Astrocyte (in vitro differentiated cells and primary cell): ENCODE measurements at regions not wholly inside any gene's neighbourhood (a gene's known extent, or its start where the extent isn't known, plus 50 kb on each side); places are given as distances from the start of the nearest gene placed in this dataset.
A peak's percentile ranks its signal among the peaks of the same experiment; 100 is the strongest.

Experiments used
- DNase-seq: peaks from one replicate; pipeline ENCODE4 v3.0.0-alpha.2; 2010; ENCODE audit warnings: low read depth
- FAIRE-seq: peaks from 2 replicates; lab custom pipeline; 2011; peaks lifted over from hg19 to GRCh38; lab: Jason Lieb, UNC
- H2AFZ ChIP-seq: 2 replicates; pipeline ENCODE4 v1.6.0; 2012; ENCODE audit warnings: low read depth, low read length, inconsistent platforms
- H3K27ac ChIP-seq: 2 replicates; pipeline ENCODE4 v1.5.1; 2011; ENCODE audit warnings: low read depth, low read length, inconsistent platforms
- H3K27me3 ChIP-seq: 2 replicates; pipeline ENCODE4 v1.6.0; 2011; ENCODE audit warnings: low read length, inconsistent platforms; ENCODE audit not compliant: insufficient read depth
- H3K36me3 ChIP-seq: 2 replicates; pipeline ENCODE4 v1.5.1; 2011; ENCODE audit warnings: low read length, inconsistent platforms; ENCODE audit not compliant: insufficient read depth
- H3K4me1 ChIP-seq: 2 replicates; pipeline ENCODE4 v1.5.1; 2011; ENCODE audit warnings: low read length, inconsistent platforms; ENCODE audit not compliant: insufficient read depth
- H3K4me2 ChIP-seq: 2 replicates; pipeline ENCODE4 v1.6.0; 2012; ENCODE audit warnings: low read length, inconsistent platforms
- H3K4me3 ChIP-seq: 2 replicates; pipeline ENCODE4 v1.5.1; 2011; ENCODE audit warnings: low read depth, mild to moderate bottlenecking, low read length, inconsistent platforms; ENCODE audit not compliant: insufficient read depth
- H3K79me2 ChIP-seq: 2 replicates; pipeline ENCODE4 v1.6.0; 2012; ENCODE audit warnings: mild to moderate bottlenecking, low read length, inconsistent platforms; ENCODE audit not compliant: insufficient read depth
- H3K9ac ChIP-seq: 2 replicates; pipeline ENCODE4 v1.6.0; 2012; ENCODE audit warnings: mild to moderate bottlenecking, low read length, inconsistent platforms
- H3K9me3 ChIP-seq: 2 replicates; pipeline ENCODE4 v1.5.1; 2012; ENCODE audit warnings: low read depth, mild to moderate bottlenecking, low read length, inconsistent platforms; ENCODE audit not compliant: insufficient read depth
- H4K20me1 ChIP-seq: 2 replicates; pipeline ENCODE4 v1.6.0; 2012; ENCODE audit warnings: low read length, inconsistent platforms; ENCODE audit not compliant: insufficient read depth
- H3K27ac Mint-ChIP-seq: one replicate; pipeline ENCODE4 v1.8.0; 2021; ENCODE audit warnings: mild to moderate bottlenecking, mixed read lengths; ENCODE audit not compliant: unreplicated experiment
- H3K27me3 Mint-ChIP-seq: one replicate; pipeline ENCODE4 v1.8.0; 2021; ENCODE audit warnings: low read depth, mixed read lengths; ENCODE audit not compliant: unreplicated experiment
- H3K36me3 Mint-ChIP-seq: one replicate; pipeline ENCODE4 v1.8.0; 2021; ENCODE audit warnings: low read depth, mixed read lengths; ENCODE audit not compliant: unreplicated experiment
- H3K4me1 Mint-ChIP-seq: one replicate; pipeline ENCODE4 v1.8.0; 2021; ENCODE audit warnings: low read depth, mixed read lengths; ENCODE audit not compliant: unreplicated experiment
- H3K4me3 Mint-ChIP-seq: one replicate; pipeline ENCODE4 v1.8.0; 2021; ENCODE audit warnings: mild to moderate bottlenecking, moderate library complexity, mixed read lengths; ENCODE audit not compliant: unreplicated experiment
- H3K9me3 Mint-ChIP-seq: one replicate; pipeline ENCODE4 v1.8.0; 2021; ENCODE audit warnings: mild to moderate bottlenecking, mixed read lengths; ENCODE audit not compliant: unreplicated experiment
- EZH2 ChIP-seq: IDR thresholded peaks from 2 replicates; pipeline ENCODE4 v1.6.1; 2012; ENCODE audit warnings: mild to moderate bottlenecking, low read length, inconsistent platforms; ENCODE audit not compliant: insufficient read depth
- TF ChIP-seq, protein P1 (sequence below): IDR thresholded peaks from 2 replicates; pipeline ENCODE4 v1.5.1; 2011; ENCODE audit warnings: low read depth, mild to moderate bottlenecking, inconsistent platforms, low read length, moderate library complexity; ENCODE audit not compliant: insufficient read depth

DNA sequence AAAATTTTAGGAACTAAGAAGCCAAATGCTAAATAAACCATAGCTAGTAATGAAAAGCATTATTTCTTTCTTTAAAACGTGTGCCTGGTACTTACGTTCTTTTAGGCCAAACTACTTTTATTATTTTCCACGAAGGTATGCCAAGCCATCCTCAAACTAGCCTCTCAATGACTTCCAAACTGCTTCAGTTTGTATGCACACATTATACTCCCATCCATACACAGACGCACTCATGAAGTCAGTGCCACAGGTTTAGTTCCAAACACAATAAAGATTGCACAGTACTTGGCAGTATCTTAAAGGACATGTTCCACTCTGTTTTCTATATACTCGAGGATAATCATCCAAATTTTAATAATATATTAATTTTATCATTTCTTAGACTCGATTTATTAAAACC, 609.2 kb upstream of the ZNF385D start:
- H3K36me3 Mint-ChIP-seq: no peaks in the 10 kb centered on the region
- DNase-seq (no peak), FAIRE-seq (no peak)
- Histone ChIP-seq H3K4me3 (no peak overlapping the region), H3K9me3 (no peaks in the 10 kb centered on the region), H3K36me3 (no peaks in the 10 kb centered on the region), H3K9ac (no peak overlapping the region), H4K20me1 (no peaks in the 10 kb centered on the region), H3K27me3 (no peaks in the 10 kb centered on the region), H3K79me2 (no peaks in the 10 kb centered on the region), H3K4me1 (no peaks in the 10 kb centered on the region), H2AFZ (no peak overlapping the region), H3K4me2 (no peak overlapping the region), H3K27ac (no peak overlapping the region)
- no peak overlapping the region for H3K4me3 Mint-ChIP-seq
- H3K4me1 Mint-ChIP-seq: peaks cover 7% of the 10 kb centered on the region
- no peaks in the 10 kb centered on the region for H3K9me3 Mint-ChIP-seq
- no peak overlapping the region for H3K27ac Mint-ChIP-seq
- TF ChIP-seq EZH2: no peak
- H3K27me3 Mint-ChIP-seq: no peaks in the 10 kb centered on the region

DNA sequence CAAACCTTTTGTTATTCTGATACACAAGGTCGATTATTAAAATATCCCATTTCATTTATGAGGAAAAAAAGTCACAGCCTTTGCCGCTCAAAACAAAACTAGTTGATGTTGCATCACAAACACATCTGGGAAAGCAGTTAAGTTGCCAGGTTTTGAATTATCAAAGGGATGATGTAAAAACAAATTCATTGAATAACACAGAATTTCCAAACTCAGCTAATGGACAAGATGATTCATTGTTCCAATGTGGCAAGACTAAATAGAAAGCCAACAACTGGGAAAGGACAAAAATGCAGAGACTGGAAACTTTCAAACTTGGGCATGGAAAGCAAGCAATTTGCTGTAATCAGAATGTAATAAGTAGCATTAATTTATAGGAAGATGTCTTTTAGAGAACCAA, 610.0 kb upstream of the ZNF385D start:
- TF ChIP-seq EZH2: no peak
- TF ChIP-seq, protein P1, sequence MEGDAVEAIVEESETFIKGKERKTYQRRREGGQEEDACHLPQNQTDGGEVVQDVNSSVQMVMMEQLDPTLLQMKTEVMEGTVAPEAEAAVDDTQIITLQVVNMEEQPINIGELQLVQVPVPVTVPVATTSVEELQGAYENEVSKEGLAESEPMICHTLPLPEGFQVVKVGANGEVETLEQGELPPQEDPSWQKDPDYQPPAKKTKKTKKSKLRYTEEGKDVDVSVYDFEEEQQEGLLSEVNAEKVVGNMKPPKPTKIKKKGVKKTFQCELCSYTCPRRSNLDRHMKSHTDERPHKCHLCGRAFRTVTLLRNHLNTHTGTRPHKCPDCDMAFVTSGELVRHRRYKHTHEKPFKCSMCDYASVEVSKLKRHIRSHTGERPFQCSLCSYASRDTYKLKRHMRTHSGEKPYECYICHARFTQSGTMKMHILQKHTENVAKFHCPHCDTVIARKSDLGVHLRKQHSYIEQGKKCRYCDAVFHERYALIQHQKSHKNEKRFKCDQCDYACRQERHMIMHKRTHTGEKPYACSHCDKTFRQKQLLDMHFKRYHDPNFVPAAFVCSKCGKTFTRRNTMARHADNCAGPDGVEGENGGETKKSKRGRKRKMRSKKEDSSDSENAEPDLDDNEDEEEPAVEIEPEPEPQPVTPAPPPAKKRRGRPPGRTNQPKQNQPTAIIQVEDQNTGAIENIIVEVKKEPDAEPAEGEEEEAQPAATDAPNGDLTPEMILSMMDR: no peak
- no peak for FAIRE-seq
- H3K36me3 Mint-ChIP-seq: no peaks in the 10 kb centered on the region

DNA sequence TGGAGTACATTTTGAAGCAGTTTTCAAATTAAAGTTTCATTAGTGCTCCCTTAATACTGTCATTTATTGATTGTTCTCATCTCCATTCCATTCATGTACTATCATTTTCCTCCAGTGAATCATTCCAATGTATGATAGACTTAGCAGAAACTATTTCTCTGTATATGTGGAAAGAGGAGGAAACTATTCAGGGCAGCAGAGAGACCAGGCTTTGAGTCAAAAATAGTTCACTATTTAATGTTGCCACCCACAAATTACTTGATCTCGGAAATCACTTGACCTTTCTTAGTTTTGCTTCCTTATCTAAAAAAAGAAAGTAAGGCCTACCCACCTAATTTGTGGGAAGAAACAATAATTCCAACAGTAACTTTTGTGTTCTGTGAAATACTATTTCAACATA, 610.5 kb upstream of the ZNF385D start:
- H3K36me3 Mint-ChIP-seq: no peaks in the 10 kb centered on the region
- no peaks in the 10 kb centered on the region for H3K9me3 Mint-ChIP-seq
- no peak overlapping the region for H3K4me3 Mint-ChIP-seq
- Histone ChIP-seq H3K4me3 (no peak overlapping the region), H3K27me3 (no peaks in the 10 kb centered on the region), H3K36me3 (no peaks in the 10 kb centered on the region), H3K9me3 (no peaks in the 10 kb centered on the region), H4K20me1 (no peaks in the 10 kb centered on the region), H3K4me1 (no peaks in the 10 kb centered on the region), H2AFZ (no peak overlapping the region), H3K9ac (no peak overlapping the region), H3K79me2 (no peaks in the 10 kb centered on the region), H3K4me2 (no peak overlapping the region), H3K27ac (no peak overlapping the region)
- peak; percentile 4 for DNase-seq
- TF ChIP-seq, protein P1: no peak
- no peak for TF ChIP-seq EZH2
- no peaks in the 10 kb centered on the region for H3K27me3 Mint-ChIP-seq
- no peak overlapping the region for H3K27ac Mint-ChIP-seq
- no peak for FAIRE-seq
- H3K4me1 Mint-ChIP-seq: peaks cover 7% of the 10 kb centered on the region

More for the DNA sequence above, 610.0 kb upstream of the ZNF385D start:
- no peaks in the 10 kb centered on the region for H3K36me3 ChIP-seq
- H3K4me3 ChIP-seq: no peak overlapping the region
- no peaks in the 10 kb centered on the region for H3K79me2 ChIP-seq
- H3K27ac ChIP-seq: no peak overlapping the region
- no peak overlapping the region for H3K4me2 ChIP-seq
- DNase-seq: peak; percentile 8
- H3K9me3 Mint-ChIP-seq: no peaks in the 10 kb centered on the region
- H3K4me1 ChIP-seq: no peaks in the 10 kb centered on the region
- no peak overlapping the region for H3K9ac ChIP-seq
- no peaks in the 10 kb centered on the region for H4K20me1 ChIP-seq
- no peaks in the 10 kb centered on the region for H3K27me3 Mint-ChIP-seq
- H3K27ac Mint-ChIP-seq: no peak overlapping the region
- H2AFZ ChIP-seq: no peak overlapping the region
- H3K4me1 Mint-ChIP-seq: peaks cover 7% of the 10 kb centered on the region
- no peak overlapping the region for H3K4me3 Mint-ChIP-seq
- H3K9me3 ChIP-seq: no peaks in the 10 kb centered on the region
- H3K27me3 ChIP-seq: no peaks in the 10 kb centered on the region
